ENCODE measurements at regions not wholly inside any gene's neighbourhood (a gene's known extent, or its start where the extent isn't known, plus 50 kb on each side); places are given as distances from the start of the nearest gene placed in this dataset.

DNA sequence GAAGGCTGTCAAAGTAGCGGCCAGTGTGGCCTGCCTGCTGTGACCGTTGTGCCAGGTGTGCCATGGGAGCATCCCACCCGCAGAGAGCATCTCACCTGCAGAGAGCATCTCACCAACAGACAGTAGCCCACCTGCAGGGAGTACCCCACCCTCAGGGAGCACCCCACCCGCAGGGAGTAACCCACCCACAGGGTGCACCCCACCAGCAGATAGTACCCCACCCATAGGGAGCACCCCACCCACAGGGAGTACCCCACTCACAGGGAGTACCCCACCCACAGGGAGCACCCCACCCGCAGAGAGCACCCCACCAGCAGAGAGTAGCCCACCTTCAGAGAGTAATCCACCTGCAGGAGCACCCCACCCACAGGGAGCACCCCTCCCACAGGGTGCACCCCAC lies 476.5 kb downstream of the TCERG1L start:
- TF ChIP-seq, protein P1, sequence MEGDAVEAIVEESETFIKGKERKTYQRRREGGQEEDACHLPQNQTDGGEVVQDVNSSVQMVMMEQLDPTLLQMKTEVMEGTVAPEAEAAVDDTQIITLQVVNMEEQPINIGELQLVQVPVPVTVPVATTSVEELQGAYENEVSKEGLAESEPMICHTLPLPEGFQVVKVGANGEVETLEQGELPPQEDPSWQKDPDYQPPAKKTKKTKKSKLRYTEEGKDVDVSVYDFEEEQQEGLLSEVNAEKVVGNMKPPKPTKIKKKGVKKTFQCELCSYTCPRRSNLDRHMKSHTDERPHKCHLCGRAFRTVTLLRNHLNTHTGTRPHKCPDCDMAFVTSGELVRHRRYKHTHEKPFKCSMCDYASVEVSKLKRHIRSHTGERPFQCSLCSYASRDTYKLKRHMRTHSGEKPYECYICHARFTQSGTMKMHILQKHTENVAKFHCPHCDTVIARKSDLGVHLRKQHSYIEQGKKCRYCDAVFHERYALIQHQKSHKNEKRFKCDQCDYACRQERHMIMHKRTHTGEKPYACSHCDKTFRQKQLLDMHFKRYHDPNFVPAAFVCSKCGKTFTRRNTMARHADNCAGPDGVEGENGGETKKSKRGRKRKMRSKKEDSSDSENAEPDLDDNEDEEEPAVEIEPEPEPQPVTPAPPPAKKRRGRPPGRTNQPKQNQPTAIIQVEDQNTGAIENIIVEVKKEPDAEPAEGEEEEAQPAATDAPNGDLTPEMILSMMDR (IDR thresholded peaks at IDR 0.05), result no peak
- no peak for TF ChIP-seq POLR2A (IDR thresholded peaks at IDR 0.05)
